Panc1 (cell line): ENCODE measurements at regions not wholly inside any gene's neighbourhood (a gene's known extent, or its start where the extent isn't known, plus 50 kb on each side); places are given as distances from the start of the nearest gene placed in this dataset.

ENCODE experiments used
- ATAC-seq: fragments of 200-7000 bp; cut with Tn5 transposase; 2 replicates; pipeline ENCODE4 v1.9.1; 2020; ENCODE audit warnings: mild to moderate bottlenecking, moderate library complexity
- BruUV-seq: library from RNA; stranded (reverse); fragments of 400-500 nt; replicated peaks from 2 replicates; lab custom pipeline; 2021; lab: Mats Ljungman, UMichigan
- CTCF ChIA-PET: fragments of 300-600 bp; sonication (Branson Sonifier 250); formaldehyde crosslinking; loops from one replicate; lab custom pipeline; 2022; ENCODE audit warnings: antibody characterized with exemption; lab: Charles Lee
- POLR2A ChIA-PET: fragments of 300-600 bp; sonication (Branson Sonifier 250); formaldehyde crosslinking; loops from one replicate; lab custom pipeline; 2022; ENCODE audit warnings: antibody characterized with exemption; lab: Charles Lee
- DNase-seq: peaks from one replicate; pipeline ENCODE4 v3.0.0-alpha.2; 2010; ENCODE audit warnings: low read depth, low spot score
- H3K27ac ChIP-seq: 2 replicates; pipeline ENCODE4 v1.5.1; 2011; ENCODE audit warnings: mild to moderate bottlenecking, low read length, inconsistent platforms
- H3K27me3 ChIP-seq: fragments of 200-500 bp; sonication (Bioruptor generic); 2 replicates; pipeline ENCODE4 v1.6.0; 2014; ENCODE audit warnings: low read length, inconsistent platforms; ENCODE audit not compliant: control insufficient read depth, insufficient read depth
- H3K36me3 ChIP-seq: fragments of 200-500 bp; sonication (Bioruptor generic); 2 replicates; pipeline ENCODE4 v1.5.1; 2014; ENCODE audit warnings: inconsistent platforms, mild to moderate bottlenecking, low read length, moderate library complexity; ENCODE audit not compliant: control insufficient read depth, insufficient read depth
- H3K4me1 ChIP-seq: 2 replicates; pipeline ENCODE4 v1.5.1; 2011; ENCODE audit warnings: inconsistent platforms, mild to moderate bottlenecking, low read length, moderate library complexity; ENCODE audit not compliant: control insufficient read depth, insufficient read depth
- H3K4me3 ChIP-seq, 2 experiments: 2 replicates each; pipeline ENCODE4 v1.5.1; 2011 to 2012; ENCODE audit warnings: low read depth in 2 of 2, low read length in 2 of 2, mild to moderate bottlenecking in 2 of 2, inconsistent platforms in 1 of 2, moderate library complexity in 1 of 2
- H3K9me3 ChIP-seq: fragments of 200-500 bp; sonication (Bioruptor generic); 2 replicates; pipeline ENCODE4 v1.5.1; 2014; ENCODE audit warnings: low read depth, mild to moderate bottlenecking, inconsistent platforms, low read length, moderate library complexity; ENCODE audit not compliant: control insufficient read depth, insufficient read depth
- CTCF ChIP-seq: fragments of 450-650 bp; IDR thresholded peaks from 2 replicates; pipeline ENCODE4 v1.5.1; 2017; ENCODE audit warnings: mild to moderate bottlenecking
- POLR2AphosphoS5 ChIP-seq: IDR thresholded peaks from 2 replicates; pipeline ENCODE4 v1.6.1; 2012; ENCODE audit warnings: mild to moderate bottlenecking, low read depth, low read length, moderate library complexity
- REST ChIP-seq, 2 experiments: IDR thresholded peaks; 2 replicates each; pipeline ENCODE4 v1.6.1; 2011 to 2012; ENCODE audit warnings: low read depth in 2 of 2, control low read depth in 1 of 2, low read length in 1 of 2, mild to moderate bottlenecking in 1 of 2, moderate library complexity in 1 of 2; ENCODE audit not compliant: insufficient read depth in 1 of 2
- SIN3A ChIP-seq: IDR thresholded peaks from 2 replicates; pipeline ENCODE4 v1.6.1; 2012; ENCODE audit warnings: low read depth, mild to moderate bottlenecking, low read length, moderate library complexity, borderline replicate concordance; ENCODE audit not compliant: insufficient read depth
- TCF7L2 ChIP-seq: IDR thresholded peaks from 2 replicates; pipeline ENCODE4 v1.6.1; 2011; ENCODE audit warnings: mild to moderate bottlenecking, low read depth, low read length, inconsistent platforms
- in situ Hi-C: cut with HindIII; loops from 2 replicates; pipeline ENCODE4 v1.10.0; 2016; ENCODE audit warnings: low sequenced_read_pairs, low pct_unique_long_range_greater_than_20kb
- intact Hi-C: fragments of 100-400 bp; cut with micrococcal nuclease; formaldehyde crosslinking; loops from one replicate; pipeline ENCODE4 v1.10.0; 2022; ENCODE audit not compliant: unreplicated experiment

DNA sequence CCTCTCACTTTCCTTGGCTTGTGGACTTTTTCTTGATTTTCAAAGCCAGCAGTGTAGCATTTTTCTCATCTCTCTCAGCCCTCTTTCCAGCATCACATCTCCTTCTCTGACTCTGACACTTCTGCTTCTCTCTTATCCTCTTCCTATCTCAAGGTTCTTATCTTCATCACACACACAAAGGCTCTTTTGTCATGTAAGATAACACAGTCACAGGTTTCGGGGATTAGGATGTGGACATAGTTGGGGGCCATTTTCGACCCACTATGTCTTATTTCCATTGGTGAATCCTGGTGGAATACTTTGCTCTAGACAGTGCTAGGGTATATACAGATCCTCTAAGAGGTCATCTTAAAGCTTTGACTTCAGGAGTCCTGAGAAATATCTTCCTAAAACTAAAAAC is 719.3 kb upstream of the TBX3 start:
- BruUV-seq: no TSS peak
- in situ Hi-C loops: no loop called here

GRCh38 chr12:115402443-115403180 is 718.6 kb upstream of the TBX3 start:
- CTCF ChIA-PET: no interaction called here
- no peaks in the 10 kb centered on the region for H3K27me3 ChIP-seq
- no TSS peak for BruUV-seq
- POLR2A ChIA-PET: no interaction called here
- ATAC-seq (no peak), DNase-seq (no peak)
- intact Hi-C loops: no loop called here
- TF ChIP-seq CTCF: no peak
- no peak for TF ChIP-seq REST (IDR thresholded peaks at IDR 0.05; ENCODE audit: insufficient read depth in 1 of 2, low read depth in 2 of 2, low read length in 1 of 2)
- no peak for TF ChIP-seq POLR2AphosphoS5
- TF ChIP-seq TCF7L2: no peak
- TF ChIP-seq SIN3A: no peak
- no peaks in the 10 kb centered on the region for H3K9me3 ChIP-seq
- no peak overlapping the region for H3K27ac ChIP-seq
- H3K36me3 ChIP-seq: no peaks in the 10 kb centered on the region
- no peaks in the 10 kb centered on the region for H3K4me1 ChIP-seq
- no peak overlapping the region for H3K4me3 ChIP-seq
- in situ Hi-C loops: no loop called here

More for the DNA sequence above, 719.3 kb upstream of the TBX3 start:
- no peak overlapping the region for H3K27ac ChIP-seq
- DNase-seq (no peak), ATAC-seq (no peak)
- no peak overlapping the region for H3K4me3 ChIP-seq
- POLR2A ChIA-PET: no interaction called here
- intact Hi-C loops: no loop called here
- no peaks in the 10 kb centered on the region for H3K4me1 ChIP-seq
- H3K36me3 ChIP-seq: no peaks in the 10 kb centered on the region
- no peaks in the 10 kb centered on the region for H3K27me3 ChIP-seq
- CTCF ChIA-PET: no interaction called here
- TF ChIP-seq SIN3A (no peak), REST (IDR thresholded peaks at IDR 0.05; ENCODE audit: insufficient read depth in 1 of 2, low read depth in 2 of 2, low read length in 1 of 2) (no peak), POLR2AphosphoS5 (no peak), TCF7L2 (no peak), CTCF (no peak)
- H3K9me3 ChIP-seq: no peaks in the 10 kb centered on the region
